ENCODE measurements at regions not wholly inside any gene's neighbourhood (a gene's known extent, or its start where the extent isn't known, plus 50 kb on each side); places are given as distances from the start of the nearest gene placed in this dataset.

DNA sequence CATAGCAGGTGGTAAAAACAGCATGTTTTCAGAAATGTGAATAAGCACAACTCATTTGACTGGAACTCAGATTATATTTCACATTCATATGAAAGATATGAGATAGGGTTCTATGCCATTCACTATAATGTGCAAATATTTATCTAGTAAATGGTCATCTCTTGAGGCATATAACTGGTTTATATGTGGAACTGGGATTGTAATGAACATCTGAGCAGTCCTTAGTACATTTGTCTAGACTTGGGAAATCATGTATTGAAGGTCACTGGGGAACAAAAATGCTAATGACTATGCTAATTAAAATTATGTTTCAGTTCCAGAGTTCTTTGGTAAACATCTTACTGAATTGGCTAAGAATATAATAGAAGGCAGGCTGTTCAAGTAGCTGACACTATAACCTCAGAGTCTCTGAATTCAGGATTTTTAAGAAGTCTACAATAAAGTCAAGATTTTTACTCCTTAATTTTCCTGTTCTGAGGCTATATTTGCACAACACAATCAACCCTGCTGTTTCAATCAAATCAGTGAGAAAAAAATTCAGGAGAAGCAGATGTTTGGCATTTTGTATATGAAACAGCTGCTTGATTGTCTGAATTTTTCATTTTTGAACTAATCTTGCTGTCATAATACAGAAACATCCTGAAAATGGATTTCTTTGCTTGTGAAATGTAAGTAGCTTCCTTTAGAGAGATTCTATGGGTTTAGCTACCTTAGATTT, 244.8 kb upstream of the RGS18 start:
- TF ChIP-seq, protein P1, sequence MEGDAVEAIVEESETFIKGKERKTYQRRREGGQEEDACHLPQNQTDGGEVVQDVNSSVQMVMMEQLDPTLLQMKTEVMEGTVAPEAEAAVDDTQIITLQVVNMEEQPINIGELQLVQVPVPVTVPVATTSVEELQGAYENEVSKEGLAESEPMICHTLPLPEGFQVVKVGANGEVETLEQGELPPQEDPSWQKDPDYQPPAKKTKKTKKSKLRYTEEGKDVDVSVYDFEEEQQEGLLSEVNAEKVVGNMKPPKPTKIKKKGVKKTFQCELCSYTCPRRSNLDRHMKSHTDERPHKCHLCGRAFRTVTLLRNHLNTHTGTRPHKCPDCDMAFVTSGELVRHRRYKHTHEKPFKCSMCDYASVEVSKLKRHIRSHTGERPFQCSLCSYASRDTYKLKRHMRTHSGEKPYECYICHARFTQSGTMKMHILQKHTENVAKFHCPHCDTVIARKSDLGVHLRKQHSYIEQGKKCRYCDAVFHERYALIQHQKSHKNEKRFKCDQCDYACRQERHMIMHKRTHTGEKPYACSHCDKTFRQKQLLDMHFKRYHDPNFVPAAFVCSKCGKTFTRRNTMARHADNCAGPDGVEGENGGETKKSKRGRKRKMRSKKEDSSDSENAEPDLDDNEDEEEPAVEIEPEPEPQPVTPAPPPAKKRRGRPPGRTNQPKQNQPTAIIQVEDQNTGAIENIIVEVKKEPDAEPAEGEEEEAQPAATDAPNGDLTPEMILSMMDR (IDR thresholded peaks at IDR 0.05; ENCODE audit: unreplicated experiment): no peak
- H3K9me3 Mint-ChIP-seq: peaks cover 10% of the 10 kb centered on the region
- no peak for DNase-seq (ENCODE audit: low spot score in 2 of 2, unreplicated experiment in 2 of 2)
- H3K27me3 Mint-ChIP-seq (ENCODE audit: low read depth): no peaks in the 10 kb centered on the region
- no peaks in the 10 kb centered on the region for H3K36me3 Mint-ChIP-seq
- H3K27ac Mint-ChIP-seq: no peak overlapping the region
- H3K4me1 Mint-ChIP-seq: no peaks in the 10 kb centered on the region
- H3K4me3 Mint-ChIP-seq: no peak overlapping the region

DNA sequence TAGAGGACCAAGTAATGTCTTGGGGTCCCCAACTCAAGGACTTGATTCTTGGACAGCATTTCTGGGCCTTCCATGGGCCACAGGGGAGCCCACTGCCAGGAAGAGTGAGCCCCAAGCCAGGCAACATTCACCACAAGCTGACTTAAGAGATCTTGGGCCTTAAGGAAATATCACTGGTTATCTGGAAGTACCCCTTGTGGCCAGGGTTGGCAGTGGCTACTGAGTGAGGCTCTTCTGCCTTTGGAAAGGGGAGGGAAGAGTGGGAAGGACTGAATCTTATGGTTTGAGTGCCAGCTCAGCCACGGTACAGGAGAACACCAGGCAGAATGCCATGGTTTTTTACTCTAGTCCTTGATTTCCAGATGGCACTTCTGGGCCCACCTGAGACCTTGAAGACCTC, 228.9 kb upstream of the RGS18 start:
- H3K4me1 Mint-ChIP-seq: no peaks in the 10 kb centered on the region
- H3K27me3 Mint-ChIP-seq (ENCODE audit: low read depth): no peaks in the 10 kb centered on the region
- H3K9me3 Mint-ChIP-seq: peaks cover 31% of the 10 kb centered on the region
- no peak overlapping the region for H3K4me3 Mint-ChIP-seq
- H3K36me3 Mint-ChIP-seq: no peaks in the 10 kb centered on the region
- TF ChIP-seq, protein P1 (IDR thresholded peaks at IDR 0.05; ENCODE audit: unreplicated experiment): no peak
- DNase-seq (ENCODE audit: low spot score in 2 of 2, unreplicated experiment in 2 of 2): no peak
- H3K27ac Mint-ChIP-seq: no peak overlapping the region

DNA sequence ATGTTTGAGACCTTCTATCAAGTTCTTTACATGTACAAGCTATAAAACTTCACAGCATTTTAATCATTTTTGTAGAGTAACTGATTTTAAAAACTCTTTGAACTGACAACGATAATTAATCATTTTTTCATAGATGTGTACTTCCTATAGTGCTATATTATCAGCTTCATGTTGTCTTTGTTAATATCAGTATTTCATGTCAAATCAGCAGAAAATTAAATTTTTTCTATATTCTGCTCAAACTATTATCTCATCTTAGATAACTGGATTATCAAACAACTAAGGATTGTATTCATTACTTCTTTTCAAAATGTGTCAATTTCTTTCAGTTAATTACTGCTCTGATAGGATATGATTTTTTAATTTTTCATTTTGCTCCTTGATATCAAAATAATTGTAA, 214.6 kb upstream of the RGS18 start:
- TF ChIP-seq, protein P1 (IDR thresholded peaks at IDR 0.05; ENCODE audit: unreplicated experiment): no peak
- H3K36me3 Mint-ChIP-seq: no peaks in the 10 kb centered on the region
- H3K4me1 Mint-ChIP-seq: no peaks in the 10 kb centered on the region
- no peaks in the 10 kb centered on the region for H3K27me3 Mint-ChIP-seq (ENCODE audit: low read depth)
- no peak overlapping the region for H3K4me3 Mint-ChIP-seq
- H3K27ac Mint-ChIP-seq: no peak overlapping the region
- no peaks in the 10 kb centered on the region for H3K9me3 Mint-ChIP-seq
- DNase-seq (ENCODE audit: low spot score in 2 of 2, unreplicated experiment in 2 of 2): no peak

- H3K36me3 Mint-ChIP-seq: no peaks in the 10 kb centered on the region
- H3K4me3 Mint-ChIP-seq: no peak overlapping the region
- TF ChIP-seq, protein P1 (IDR thresholded peaks at IDR 0.05; ENCODE audit: unreplicated experiment): no peak
Measured at GRCh38 chr1:191953526-191953925, 204.7 kb upstream of the RGS18 start.

DNA sequence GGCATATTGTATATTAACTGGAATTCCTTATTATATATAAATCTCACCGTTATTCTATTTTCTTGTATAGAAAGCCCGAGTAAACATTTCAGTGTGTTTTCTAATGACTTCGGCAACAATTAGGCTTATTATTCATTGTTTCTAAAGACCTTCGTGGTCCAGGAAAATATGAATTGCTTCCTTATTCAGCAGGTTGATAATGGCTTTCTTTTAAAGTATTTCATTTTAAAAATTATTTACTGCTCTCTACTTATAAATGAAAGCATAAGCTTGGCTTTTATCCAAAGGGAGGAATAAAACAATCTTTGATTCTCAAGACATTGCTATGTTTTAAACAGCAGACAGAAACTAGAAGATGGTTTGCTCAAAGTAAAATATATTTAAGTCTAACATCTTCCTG, 198.4 kb upstream of the RGS18 start:
- Mint-ChIP-seq H3K27me3 (ENCODE audit: low read depth) (no peaks in the 10 kb centered on the region), H3K4me1 (peaks cover 13% of the 10 kb centered on the region), H3K27ac (no peak overlapping the region)

More at GRCh38 chr1:191953526-191953925, 204.7 kb upstream of the RGS18 start:
- H3K9me3 Mint-ChIP-seq: no peaks in the 10 kb centered on the region
- peaks cover 4% of the 10 kb centered on the region for H3K27me3 Mint-ChIP-seq (ENCODE audit: low read depth)
- H3K4me1 Mint-ChIP-seq: no peaks in the 10 kb centered on the region
- no peak overlapping the region for H3K27ac Mint-ChIP-seq
- DNase-seq (ENCODE audit: low spot score in 2 of 2, unreplicated experiment in 2 of 2): no peak

More for the DNA sequence above, 198.4 kb upstream of the RGS18 start:
- TF ChIP-seq, protein P1 (IDR thresholded peaks at IDR 0.05; ENCODE audit: unreplicated experiment): no peak
- Mint-ChIP-seq H3K9me3 (no peaks in the 10 kb centered on the region), H3K4me3 (no peak overlapping the region), H3K36me3 (no peaks in the 10 kb centered on the region)
- no peak for DNase-seq (ENCODE audit: low spot score in 2 of 2, unreplicated experiment in 2 of 2)
